Suppressor macrophage treated with lipopolysaccharide for 4 hours (primary cell): ENCODE measurements at regions not wholly inside any gene's neighbourhood (a gene's known extent, or its start where the extent isn't known, plus 50 kb on each side); places are given as distances from the start of the nearest gene placed in this dataset.
A peak's percentile ranks its signal among the peaks of the same experiment; 100 is the strongest.

Experiments used
- DNase-seq: peaks from one replicate; pipeline ENCODE4 v3.0.0-alpha.2; 2020

DNA sequence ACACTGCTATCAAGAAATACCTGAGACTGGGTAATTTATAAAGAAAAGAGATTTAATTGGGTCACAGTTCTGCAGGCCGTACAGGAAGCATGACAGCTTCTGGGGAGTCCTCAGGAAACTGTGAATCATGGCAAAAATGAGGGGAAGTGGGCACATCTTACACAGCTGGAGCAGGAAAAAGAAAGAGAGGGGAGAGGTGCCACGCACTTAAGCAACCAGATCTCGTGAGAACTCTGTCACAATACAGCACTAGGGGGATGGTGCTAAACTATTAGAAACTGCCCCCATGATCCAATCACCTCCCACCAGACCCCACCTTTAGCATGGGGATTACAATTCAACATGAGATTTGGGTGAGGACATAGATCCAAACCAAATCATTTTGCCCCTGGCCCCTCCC, 105.5 kb upstream of the CPLX2 start:
- peak; percentile 54 for DNase-seq

GRCh38 chr5:175766963-175767362, 104.4 kb upstream of the CPLX2 start:
- DNase-seq: no peak

- DNase-seq: no peak
These were observed 98.4 kb upstream of the CPLX2 start for GRCh38 chr5:175772747-175773533.

DNA sequence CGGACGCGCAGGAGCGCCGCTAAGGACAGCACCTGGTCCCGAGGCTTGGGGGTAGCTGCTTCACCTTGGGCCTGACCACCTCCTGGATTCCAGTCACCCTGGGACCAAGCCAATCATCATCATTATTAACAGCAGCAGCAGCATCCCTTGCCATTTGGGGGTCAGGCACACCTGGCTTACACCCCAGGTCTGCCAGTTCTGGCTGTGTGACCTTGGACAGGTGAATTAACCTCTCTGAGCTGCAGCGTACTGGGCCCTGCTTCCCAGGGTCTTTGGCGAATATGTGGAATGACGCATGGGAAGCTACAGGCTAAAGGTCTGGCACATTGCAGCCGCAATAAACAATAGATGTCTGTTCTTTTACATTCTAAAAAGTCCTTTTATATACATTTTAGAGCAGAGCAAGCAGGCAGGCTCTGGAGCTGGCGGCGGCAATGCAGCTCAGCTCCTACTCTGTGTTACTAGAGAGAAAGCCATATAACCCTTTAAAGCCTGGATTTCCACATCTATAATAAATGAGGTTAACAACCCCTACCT, 97.8 kb upstream of the CPLX2 start:
- no peak for DNase-seq

- DNase-seq: no peak
These were observed 96.0 kb upstream of the CPLX2 start for GRCh38 chr5:175775416-175775815.

- no peak for DNase-seq
These were observed 92.4 kb upstream of the CPLX2 start for GRCh38 chr5:175778951-175779503.

- no peak for DNase-seq
These were observed 87.6 kb upstream of the CPLX2 start for GRCh38 chr5:175783739-175784138.

DNA sequence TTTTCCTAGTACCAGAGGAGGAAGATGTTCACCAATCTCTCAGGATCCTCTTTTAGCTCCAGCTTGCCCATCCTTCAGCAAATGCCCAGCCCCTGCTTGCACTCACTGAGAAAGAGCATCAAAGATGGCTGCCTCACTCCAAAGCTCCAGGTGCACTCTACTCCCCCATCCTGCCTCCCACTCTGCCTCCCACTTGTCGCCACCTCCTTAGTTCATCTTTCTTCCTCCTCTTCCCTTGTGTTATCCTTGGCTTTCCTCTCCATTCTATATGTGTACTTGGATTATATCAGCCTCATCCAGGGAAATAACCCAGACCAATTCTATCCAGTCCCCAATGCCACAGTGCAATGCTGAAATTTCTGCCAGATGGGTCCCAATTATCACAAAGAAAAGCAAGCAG, 87.1 kb upstream of the CPLX2 start:
- DNase-seq: no peak

- no peak for DNase-seq
These were observed 85.7 kb upstream of the CPLX2 start for GRCh38 chr5:175785681-175786080.

- DNase-seq: no peak
These were observed 83.1 kb upstream of the CPLX2 start for GRCh38 chr5:175788155-175788787.

- DNase-seq: no peak
These were observed 81.7 kb upstream of the CPLX2 start for GRCh38 chr5:175789670-175790069.

DNA sequence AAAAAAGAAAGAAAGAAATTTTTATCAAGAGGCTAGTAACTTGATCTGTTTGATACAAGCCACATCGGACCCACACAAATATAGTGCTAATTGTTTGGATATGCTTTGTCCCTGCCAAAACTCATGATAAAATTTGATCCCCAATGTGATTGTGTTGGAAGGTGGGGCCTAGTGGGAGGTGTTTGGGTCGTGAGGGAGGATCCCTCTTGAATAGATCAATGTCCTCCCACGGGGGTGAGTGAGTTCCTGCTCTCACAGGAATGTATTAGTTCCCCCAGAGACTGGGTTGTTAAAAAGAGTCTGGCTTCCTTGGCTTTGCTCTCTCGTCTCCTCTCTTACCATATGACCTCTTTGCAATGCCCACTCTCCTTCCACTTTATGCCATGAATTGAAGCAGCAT, 80.6 kb upstream of the CPLX2 start:
- no peak for DNase-seq

- no peak for DNase-seq
These were observed 75.4 kb upstream of the CPLX2 start for GRCh38 chr5:175795959-175796358.

DNA sequence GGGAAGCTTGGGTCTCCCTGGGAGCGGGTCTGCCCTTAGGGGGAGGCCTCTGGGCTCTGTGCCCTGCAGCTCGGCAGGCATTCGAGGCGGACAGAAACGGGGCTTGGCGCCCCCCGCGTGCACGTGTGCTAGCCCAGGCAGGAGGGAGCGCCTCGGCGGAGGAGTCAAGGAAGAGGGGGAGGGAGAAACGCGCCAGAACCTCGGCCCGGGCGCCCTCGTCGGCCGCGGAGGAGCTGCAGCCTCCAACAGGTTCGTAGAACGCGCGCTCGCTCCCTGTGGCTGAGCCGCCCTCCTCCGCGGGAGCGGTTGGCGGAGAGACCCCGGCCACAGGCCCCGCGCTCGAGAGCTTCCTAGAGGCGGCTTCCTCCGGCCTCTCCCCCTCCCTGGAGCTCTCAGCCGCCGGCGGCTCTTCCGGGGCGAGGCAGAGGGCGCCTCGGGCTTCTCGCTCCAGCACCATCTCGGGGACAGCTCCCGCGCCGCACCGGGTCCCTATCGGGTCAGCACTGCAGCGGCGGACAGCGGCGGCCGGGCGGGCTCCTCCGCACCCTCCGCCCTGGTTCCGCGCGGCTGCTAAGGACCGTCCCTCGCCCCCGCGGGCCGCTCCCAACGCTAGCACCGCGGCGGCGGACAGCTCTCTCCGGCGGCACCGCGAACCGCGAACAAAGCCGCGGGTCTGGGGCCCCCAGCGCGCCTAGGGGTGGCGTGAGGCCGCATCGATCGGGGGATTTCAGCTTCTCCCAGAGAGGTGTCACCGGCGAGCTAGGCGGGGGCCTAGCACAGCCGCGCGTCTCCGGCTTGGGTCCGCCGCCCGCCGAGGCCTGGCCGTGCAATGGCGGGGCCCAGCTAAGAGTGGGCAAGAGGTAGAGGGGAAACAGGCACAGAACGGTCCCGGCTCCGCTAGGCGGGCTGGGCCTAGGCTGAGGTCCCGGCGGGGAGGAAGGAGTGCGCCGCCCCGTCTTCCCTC, 74.6 kb upstream of the CPLX2 start:
- DNase-seq: peak; percentile 73

GRCh38 chr5:175797521-175798038, 73.8 kb upstream of the CPLX2 start:
- DNase-seq: no peak

DNA sequence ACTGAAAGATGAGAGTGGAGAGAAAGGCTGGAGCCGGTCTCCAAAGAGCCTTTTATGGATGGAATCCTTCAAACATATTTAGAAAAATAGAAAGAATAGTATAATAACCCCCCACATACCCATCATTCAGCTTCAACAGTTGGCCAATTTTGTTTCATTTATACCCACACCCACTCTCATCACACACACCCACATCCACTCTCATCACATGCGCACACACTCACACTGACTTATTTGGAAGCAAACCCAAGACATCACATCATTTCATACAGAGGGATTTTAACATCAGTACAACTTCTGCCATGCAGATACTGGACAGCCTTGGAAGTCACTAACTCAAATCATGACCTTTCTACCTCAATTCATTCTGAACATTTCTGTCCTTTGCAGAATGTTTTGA, 72.8 kb upstream of the CPLX2 start:
- no peak for DNase-seq

GRCh38 chr5:175800656-175801081, 70.7 kb upstream of the CPLX2 start:
- no peak for DNase-seq

- DNase-seq: no peak
These were observed 69.0 kb upstream of the CPLX2 start for GRCh38 chr5:175802361-175802760.

DNA sequence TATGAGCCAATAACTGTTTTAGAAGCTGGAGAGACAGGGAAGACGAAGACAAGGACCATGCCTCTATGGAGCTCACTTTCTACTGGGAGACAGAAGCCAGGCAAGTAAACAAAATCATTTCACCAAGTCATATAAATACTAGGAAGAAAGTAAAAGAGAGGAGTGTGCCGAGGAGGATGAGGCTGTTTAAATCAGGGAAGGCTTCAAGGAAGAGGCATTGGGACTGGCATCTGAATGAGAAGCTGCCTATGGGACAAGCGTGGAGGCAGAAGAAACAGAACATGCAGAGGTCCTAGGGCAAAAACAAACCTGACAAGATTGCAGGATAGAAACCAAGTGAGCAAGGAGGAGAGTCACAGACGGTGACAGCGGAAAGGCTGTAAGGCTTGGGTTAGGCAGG, 68.1 kb upstream of the CPLX2 start:
- DNase-seq: no peak

DNA sequence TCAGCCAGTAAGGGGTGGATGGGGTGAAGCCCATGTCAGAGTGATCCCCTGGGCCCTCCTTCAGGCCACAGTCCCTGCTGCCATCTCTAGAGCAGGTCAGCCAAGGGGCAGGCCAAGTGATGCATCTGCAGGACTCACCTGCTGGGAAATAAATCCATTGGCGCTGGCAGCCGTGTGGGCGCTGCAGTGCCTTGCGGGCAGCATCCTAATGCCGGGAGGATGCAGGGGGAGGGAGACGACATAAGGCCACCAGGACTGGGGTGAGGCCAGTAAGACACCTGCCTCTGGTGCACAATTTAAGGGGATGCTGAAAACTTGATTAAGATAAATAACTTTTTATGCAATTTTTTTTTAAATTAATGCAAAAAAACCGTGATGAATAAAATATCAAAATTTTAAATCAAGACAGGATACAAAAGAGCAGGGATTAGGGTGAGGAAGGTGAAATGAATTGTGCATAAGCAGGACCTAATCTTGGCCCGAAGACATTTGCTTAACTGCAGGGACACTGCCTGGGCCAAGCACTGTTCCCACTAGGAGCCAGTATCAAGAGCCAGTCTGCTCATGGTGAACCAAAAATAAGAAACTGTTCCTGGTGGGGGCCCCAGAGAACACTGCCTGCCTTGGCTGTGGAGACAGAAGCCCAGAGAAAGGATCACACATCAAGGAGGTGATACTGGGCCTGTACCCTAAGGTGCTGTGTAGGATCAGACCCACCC, 67.5 kb upstream of the CPLX2 start:
- DNase-seq: no peak

- DNase-seq: no peak
These were observed 65.9 kb upstream of the CPLX2 start for GRCh38 chr5:175805256-175806011.
